ENCODE measurements at regions not wholly inside any gene's neighbourhood (a gene's known extent, or its start where the extent isn't known, plus 50 kb on each side); places are given as distances from the start of the nearest gene placed in this dataset.

GRCh38 chr2:234629596-234629995, 132.7 kb upstream of the ARL4C start:
- TF ChIP-seq CTCF (IDR thresholded peaks at IDR 0.05) (no peak), EP300 (IDR thresholded peaks at IDR 0.05; ENCODE audit: low read depth) (no peak), POLR2AphosphoS5 (IDR thresholded peaks at IDR 0.05) (no peak), POLR2A (IDR thresholded peaks at IDR 0.05) (no peak)

Data from transverse colon (tissue), 4 donors.